Left cardiac atrium (tissue), 4 donors: ENCODE measurements at regions not wholly inside any gene's neighbourhood (a gene's known extent, or its start where the extent isn't known, plus 50 kb on each side); places are given as distances from the start of the nearest gene placed in this dataset.
A peak's percentile ranks its signal among the peaks of the same experiment; 100 is the strongest.

ENCODE experiments used
- ATAC-seq, 2 donors: fragments of 200-7000 bp; cut with Tn5 transposase; one replicate each; pipeline ENCODE4 v1.9.1; 2020; ENCODE audit warnings: mild to moderate bottlenecking in 2 of 2, moderate library complexity in 2 of 2
- DNase-seq: peaks from one replicate; pipeline ENCODE4 v3.0.0-alpha.2; 2020
- intact Hi-C, 2 donors: fragments of 100-400 bp; cut with DNase I; formaldehyde crosslinking; loops; one replicate each; pipeline versions ENCODE4 v1.14.1 to v1.15.1; 2022 to 2023
- donor health status: DM: no; HTN: yes; CAD: no.
- donor health status: DM: no; HTN: yes; CAD: no; lungs with severe emphysema.
- donor health status: DM: yes; HTN: yes; CAD: no.
- donor health status: Dilated cardiomyopathy.

GRCh38 chr9:135228345-135228982 is 141.0 kb downstream of the OLFM1 start:
- ATAC-seq = no peak
- no peak for DNase-seq

DNA sequence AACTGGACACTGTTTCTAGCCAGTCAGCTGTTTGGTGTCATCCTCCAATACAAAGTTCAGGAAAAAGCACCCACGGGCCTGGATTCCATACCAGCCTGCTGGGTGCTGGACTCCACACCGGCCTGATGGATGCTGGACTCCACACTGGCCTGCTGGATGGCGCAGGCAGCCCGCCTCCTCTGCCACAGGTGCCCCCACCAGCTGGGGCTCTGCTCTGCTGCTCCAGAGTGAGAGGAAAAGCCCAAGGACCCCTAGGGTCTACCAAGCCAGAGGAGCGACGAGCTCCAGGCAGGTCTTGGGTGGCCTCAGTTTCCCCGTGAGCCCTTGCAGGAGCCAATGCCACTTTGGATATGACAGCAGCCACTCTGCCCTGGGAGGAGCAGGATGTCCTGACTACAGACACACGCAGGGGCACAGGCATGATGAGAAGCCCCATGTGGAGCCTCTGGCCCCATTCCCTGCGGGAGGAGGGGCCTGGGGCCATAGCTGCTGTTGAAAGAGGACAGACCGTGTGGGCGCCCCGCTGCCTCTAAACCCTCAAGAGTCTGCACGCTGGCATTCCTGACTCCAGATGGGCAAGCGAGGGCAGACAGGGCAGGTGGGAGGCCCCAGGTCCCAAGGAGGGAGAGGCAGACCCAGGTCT is 141.6 kb downstream of the OLFM1 start:
- DNase-seq (no peak), ATAC-seq (no peak)
- intact Hi-C loops = no loop called here

More at GRCh38 chr9:135228345-135228982, 141.0 kb downstream of the OLFM1 start:
- intact Hi-C loops = no loop called here

DNA sequence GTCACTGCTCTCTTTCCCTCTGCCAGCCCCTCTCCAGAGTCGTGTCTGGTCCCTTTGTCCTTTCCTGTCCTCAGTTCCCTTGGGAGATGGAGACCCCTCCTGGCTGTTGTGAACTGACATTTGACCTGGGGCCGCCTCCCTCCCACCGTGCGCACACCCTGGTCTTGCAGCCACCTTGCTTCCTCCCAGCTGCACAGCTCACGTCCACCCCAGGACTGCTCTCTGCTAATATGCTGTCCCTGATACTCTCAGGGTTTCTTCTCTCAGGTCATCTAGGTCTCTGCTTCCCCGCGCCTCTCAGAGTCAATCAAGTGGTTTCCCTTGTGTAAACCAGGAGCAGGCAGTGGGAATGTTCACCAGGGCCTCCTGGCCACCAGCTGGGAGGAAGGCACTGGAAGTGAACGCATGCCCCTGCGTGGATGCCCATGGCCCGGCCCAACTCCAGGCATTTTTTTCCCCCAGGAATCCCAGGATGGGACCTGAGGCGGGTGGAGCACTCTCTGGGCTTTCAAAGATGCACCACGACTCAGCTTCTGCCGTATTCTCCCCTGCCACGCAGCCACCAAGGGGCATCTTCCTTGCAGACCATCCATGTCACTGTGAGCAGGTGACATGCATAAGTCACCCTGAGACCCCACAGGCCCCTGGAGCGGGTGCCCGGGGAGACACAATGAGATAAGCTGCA is 142.4 kb downstream of the OLFM1 start:
- ATAC-seq (no peak), DNase-seq (no peak)
- intact Hi-C loops = no loop called here

DNA sequence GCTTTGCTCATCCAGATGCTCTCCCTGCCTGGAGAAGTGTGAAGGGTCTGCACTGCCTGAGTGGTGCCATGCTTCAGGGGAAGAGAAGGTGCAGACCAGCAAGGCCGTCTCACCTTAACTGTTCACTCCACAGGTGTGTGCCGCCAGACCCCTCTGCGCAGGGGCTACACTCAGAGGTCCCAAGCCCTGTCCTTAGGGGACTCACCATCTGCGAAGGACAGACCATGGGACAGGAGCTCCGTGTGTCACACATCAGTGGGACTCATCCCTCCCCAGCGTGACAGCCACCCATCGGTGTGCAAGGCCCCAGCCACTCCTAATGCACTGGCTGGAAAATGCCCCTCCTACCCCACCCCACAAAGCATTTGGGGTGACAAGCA is 142.9 kb downstream of the OLFM1 start:
- DNase-seq (no peak), ATAC-seq (no peak)
- intact Hi-C loops = no loop called here

GRCh38 chr9:135230817-135231520 is 143.5 kb downstream of the OLFM1 start:
- intact Hi-C loops = no loop called here
- DNase-seq = no peak

DNA sequence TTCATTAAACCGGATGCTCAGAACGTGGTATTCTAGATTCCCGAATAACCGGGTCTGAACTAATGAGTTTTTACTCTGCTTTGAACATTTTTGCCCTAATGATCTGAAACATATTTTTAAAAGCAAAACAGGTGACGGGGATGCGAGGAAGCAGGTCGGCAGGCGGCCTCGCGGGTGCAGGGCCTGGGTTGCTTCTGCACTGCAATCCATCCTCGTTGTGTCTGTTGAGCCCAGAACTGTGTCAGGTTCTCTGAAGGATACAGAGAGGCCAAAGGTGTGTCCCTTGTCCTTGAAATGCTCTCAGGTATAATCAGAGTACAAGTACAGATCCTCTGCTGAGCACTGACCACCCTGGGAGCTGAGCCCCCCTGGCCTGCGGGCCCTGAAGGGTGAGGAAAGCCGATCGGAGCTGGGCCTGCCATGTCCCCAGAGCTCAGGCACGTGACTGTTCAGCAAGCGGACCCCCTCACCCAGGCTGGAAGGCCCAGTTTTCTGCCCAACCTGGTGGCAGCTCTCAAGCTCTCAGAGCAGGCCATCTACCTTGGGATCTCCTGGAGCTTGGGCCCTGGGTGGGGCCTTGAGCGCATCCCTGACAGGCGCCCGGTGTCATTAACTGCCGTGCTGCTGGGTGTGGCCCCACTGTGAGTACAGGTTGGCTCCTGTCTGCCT is 151.8 kb downstream of the OLFM1 start:
- intact Hi-C loops = no loop called here
- ATAC-seq (no peak), DNase-seq (no peak)

More at GRCh38 chr9:135230817-135231520, 143.5 kb downstream of the OLFM1 start:
- no peak for ATAC-seq

GRCh38 chr9:135239769-135240141 is 152.3 kb downstream of the OLFM1 start:
- intact Hi-C loops = no loop called here
- DNase-seq (no peak), ATAC-seq (no peak)

- DNase-seq (no peak), ATAC-seq (no peak)
- intact Hi-C loops = no loop called here
These were observed 152.8 kb downstream of the OLFM1 start for GRCh38 chr9:135240222-135240621.

DNA sequence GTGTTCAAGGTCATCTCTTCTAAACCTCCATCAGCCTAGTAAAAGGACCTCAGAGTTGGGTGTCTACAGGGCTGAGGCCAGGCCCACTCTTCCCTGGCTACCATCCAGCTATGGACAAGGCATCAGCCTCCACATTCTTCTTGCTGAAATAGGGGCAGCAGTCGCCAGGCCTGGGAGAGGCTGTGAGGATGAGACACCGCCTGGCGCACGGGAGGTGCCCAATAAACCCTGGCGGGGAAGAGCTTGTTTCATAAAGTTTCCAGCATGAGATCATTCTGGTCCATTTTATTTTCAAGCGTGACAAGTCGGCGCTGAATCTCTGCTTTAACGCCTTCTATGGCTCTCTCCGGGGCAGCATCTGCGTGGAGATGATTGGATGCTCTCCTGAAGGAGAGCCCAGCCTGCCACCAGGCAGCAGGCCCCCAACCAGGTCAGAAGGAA is 153.4 kb downstream of the OLFM1 start:
- intact Hi-C loops = no loop called here
- DNase-seq = no peak
- ATAC-seq = no peak

DNA sequence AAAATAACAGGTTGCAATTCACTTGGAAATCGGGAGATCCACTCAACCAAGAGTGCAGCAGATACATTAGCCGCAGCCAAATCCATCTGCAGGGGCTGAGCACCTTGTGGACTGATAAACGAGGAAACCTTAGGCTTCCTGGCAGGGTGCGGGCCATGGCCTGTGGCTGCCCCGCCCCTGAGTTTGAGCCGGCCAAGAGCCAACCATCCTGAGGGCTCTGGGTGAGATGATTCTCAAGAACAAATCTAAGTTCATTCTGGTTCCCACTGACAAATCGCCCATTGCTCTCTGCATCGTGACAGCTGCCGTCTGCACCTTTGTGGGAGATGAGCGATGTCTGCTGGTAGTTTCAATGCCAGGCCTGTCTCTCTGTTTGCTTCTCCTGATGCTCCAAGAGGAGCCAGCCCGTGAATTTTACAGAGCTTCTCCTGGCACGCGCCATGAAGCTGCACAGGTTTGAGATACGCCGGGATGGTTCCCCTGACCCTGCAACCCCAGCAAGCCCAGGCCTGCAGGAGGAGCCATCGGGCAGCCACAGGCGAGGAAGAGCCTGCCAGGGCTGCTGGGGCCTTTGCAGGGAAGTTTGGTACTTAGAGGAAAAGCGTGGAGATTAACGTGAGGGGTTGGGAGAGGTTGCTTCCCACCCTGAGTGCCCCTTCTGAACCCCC is 154.0 kb downstream of the OLFM1 start:
- DNase-seq (no peak), ATAC-seq (no peak)
- intact Hi-C loops = no loop called here

DNA sequence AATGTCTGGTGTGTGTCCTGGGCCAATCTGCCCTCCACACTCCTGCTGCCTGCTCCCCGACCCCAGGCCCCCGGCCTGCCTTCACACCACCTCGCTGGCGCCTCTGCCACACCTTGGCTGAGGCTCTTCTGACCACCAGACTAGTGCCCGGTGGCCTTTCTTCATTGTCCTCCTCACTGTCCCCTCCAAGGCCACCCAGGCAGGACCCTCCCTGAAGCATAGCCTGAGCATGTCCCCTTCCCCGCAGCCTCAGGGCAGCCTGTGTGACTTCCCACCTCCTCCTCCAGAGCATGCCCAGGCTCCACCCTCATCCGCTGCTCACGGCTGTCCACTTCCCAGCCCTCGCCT is 154.6 kb downstream of the OLFM1 start:
- DNase-seq = no peak
- intact Hi-C loops = no loop called here
- ATAC-seq = no peak

DNA sequence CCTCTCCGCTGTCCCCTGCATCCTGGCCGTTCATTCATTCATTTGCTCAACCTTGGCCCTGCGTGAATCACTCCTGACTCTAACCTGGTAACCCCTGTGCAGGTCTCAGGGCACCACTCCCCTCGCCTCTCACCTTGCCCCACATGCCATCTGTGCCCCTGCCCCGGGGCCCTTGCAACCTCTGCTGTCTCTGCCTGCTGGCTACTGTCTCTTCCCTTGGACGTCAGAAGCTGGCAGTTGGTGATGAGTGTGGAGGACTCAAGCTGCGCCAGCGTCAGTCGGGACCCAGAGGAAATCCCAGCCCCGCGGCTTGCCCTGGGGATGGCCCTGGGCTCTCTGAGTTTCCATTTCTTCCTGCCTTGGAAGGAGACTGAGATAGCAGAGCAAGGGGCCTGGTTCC is 154.9 kb downstream of the OLFM1 start:
- ATAC-seq (no peak), DNase-seq (no peak)
- intact Hi-C loops = no loop called here

DNA sequence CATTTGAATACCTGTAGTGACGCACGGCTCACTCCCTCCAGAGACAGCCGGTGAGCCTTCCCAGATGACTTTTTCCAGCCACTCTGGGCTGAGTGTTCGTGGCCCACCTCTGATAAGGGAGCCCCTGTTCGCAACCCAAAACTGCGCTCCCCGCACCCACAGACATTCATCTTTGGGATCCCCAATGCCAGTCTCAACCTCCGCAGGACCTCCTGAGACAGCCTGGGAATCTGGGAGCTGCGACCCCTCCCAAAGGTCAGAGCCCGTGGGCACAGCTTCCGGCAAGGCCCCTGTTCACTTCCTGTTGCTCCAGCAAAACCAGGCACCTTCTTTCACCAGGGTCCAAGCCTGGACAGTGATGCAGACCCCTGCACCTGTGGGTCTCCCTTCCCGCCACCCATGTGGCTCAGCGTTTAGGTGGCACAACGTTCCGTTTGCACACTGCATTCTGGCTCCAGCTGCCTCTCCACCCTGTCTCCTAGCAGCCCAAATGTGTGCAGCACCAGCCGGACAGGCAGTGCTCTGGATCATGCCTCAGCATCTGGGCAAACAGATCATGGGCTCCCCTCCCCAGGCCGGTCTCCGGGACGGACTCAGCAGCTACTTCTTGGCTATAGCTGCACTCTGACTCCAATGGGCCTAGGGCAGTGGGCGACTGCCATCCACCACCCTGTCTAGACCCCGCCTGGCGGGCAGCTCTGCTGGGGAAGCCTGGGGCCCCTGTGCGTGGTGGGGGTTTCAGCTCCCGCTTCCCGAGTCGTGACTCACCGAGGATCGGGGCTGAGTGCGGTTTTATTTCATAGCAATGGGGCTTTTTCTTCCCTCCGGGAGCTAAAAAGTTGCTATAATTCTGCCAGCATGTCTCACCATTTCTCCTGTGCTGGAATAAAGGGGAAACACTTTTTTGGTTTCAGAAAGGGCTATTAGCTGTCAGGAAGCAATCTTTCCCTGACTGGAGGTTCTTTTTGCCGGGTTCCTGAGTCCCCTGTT is 156.0 kb downstream of the OLFM1 start:
- DNase-seq (no peak), ATAC-seq (no peak)
- intact Hi-C loops = no loop called here

DNA sequence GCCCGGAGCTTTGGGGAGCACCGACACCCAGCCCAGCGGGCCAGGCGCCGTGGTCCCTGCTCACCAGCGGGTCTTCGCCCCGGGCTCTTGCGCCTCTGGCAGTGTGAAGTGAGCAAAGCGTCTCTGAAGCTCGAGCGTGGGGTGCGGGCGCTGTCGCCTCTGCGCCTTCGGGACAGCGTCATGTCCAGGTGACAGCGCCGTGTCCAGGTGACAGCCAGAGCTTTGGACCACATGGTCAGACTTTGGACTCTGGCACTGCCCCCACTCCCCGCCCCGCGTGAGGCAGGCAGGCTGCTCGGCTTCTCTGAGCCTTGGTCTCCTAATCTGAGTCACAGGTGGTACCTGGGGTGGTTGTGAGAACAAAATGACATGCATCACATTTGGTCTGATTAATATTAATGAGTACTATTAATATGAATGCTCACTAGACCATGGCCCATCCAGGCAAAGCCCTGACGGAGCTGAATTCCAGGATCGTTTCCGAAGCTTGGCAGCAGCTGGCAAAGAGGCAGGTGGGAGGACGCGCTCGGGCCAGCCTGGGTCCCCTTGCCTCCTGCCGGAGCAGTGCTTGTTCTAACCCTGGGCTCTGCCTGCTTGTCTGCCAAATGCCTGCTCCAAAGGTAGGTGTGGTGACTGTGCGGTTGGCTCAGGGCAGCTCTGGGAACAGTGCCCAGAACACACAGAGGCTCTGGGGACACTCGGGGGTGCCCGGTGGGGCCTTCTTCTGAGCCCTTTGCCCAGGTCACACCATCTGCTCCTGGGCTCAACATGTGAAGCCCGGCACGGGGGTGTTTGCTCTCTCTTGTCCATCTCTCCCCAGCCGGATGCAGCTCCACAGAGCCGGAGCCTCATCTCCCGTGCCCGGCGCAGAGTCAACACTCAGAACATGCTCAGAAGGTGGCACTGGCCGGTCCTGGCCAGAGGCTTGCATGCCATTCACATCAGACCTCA is 157.1 kb downstream of the OLFM1 start:
- ATAC-seq (peak; percentile 50 to 64), DNase-seq (no peak)
- intact Hi-C loops = no loop called here

- intact Hi-C loops = no loop called here
- no peak for DNase-seq
- no peak for ATAC-seq
These were observed 158.2 kb downstream of the OLFM1 start for GRCh38 chr9:135245482-135246247.
